ENCODE measurements at regions not wholly inside any gene's neighbourhood (a gene's known extent, or its start where the extent isn't known, plus 50 kb on each side); places are given as distances from the start of the nearest gene placed in this dataset.

DNA sequence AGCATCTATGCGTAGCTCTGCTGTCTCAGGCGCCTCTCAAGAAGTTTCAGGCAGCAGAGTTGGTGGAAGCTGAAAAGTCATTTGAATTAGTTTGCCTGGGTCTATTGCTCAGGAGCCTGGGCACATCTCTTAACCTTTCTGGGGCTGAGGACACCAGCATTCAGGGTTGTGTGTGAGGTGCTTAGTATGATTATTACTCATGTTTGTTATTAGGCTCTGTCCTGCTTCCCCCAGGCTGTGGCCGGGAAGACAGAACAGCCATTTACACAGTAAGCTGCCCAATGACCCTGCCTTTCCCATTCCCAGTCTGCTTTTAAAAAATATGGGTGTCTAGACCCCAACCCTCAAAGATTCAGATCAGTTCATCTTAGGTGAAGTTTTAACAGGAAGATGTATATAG lies 53.9 kb upstream of the CACNA1E start:
- DNase-seq (ENCODE audit: low read depth in 2 of 2) = no peak

- DNase-seq (ENCODE audit: low read depth in 2 of 2) = no peak
Measured at GRCh38 chr1:181430015-181430885, 53.1 kb upstream of the CACNA1E start.
